Activated CD4-positive, alpha-beta T cell treated with anti-CD3 and anti-CD28 coated beads, Interleukin-10, Interleukin-2, amounts not matched to agents 100 ng/mL and 50 ng/mL, durations not matched to agents 16 hours and 8 hours (primary cell): ENCODE measurements at regions not wholly inside any gene's neighbourhood (a gene's known extent, or its start where the extent isn't known, plus 50 kb on each side); places are given as distances from the start of the nearest gene placed in this dataset.

Source experiments
- DNase-seq: peaks from one replicate; pipeline ENCODE4 v3.0.0-alpha.2; 2020

DNA sequence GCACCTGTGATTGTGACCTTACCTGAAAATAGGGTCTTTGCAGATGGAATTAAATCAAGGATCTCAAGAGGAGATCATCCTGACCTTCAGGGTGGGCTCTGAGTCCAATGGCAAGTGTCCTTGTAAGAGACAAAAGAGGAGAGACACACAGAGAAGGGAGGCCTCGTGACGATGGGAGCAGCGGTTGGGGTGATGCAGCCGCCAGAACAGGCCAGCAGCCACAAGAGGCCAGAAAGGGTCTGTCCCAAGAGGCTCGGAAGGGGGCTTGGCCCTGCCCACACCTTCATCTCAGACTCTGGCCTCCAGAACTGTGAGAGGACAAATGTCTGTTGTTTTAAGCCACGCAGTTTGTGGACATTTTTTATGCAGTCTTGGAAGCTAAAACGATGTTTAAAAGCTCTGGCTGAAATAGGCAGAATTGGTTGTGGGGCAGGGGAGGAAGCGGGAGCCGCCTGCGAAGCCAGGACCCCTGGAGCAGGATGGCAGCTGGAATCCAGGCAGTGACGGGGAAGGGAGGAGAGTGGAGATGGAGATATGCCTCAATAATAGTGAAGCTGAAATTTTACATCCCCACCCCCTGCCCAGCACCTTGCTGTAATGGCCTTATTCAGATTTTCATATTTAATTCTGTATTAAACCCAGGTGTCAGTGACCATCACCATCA, 216.4 kb downstream of the ANKRD60 start:
- no peak for DNase-seq

DNA sequence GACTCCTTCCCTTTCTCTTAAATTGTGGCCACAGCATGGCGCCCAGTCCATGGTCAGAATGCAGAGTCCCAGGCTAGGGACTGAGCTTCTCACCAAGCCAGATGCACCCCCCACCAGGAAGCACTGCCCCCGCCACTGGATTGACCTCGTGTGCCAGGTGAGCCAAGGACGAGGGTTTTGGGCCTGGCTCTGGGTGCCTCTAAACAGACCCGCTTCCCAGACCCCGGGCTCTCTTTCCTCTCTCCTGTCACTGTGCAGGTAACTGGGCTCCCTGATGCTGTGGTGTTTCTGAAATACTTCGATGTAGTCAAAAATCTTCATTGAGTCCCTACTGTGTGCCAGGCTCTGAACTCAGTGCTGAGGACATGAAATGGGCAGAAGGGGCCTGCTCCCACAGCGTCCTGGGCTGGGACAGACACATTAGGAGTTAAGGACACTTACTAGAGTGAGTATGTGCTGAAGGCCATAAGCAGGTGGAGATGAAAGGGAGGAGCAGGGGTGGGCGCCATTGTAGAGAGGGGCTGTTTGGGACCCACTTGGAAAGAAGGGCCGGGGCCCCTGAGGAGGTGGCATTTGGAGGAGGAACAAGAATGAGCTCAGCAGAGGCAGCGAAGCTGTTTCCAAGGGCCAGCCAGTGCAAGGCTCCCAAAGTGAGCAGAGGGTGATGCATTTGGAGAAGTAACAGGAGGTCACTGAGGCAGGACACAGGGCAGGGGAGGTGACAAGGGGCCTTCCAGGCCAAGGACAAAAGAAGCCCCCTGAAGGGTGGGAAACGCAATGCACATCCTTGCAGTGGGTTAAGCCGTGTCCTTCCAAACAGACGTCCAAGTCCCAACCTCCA, 217.1 kb downstream of the ANKRD60 start:
- DNase-seq, result no peak

DNA sequence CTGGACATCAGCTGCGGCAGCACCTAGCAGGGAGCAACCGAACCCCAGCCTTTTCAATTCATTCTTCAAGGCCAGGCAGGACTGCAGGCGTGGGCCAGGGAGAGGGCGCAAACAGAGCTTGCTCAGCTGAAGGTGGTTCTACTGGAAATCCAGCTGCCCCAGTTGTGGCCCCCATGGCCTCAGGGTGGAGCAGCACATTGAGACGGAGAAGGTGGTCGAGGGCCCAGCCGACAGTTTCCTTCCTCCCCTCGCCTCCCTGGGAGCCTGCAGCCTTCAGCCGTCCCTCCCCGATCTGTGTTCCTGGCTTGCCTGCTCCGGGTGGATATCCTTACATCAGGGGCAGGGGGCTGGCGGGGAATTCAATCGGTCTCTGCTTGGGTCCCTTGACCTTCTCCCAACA, 217.8 kb downstream of the ANKRD60 start:
- DNase-seq, result no peak

GRCh38 chr20:58010186-58010585, 218.3 kb downstream of the ANKRD60 start:
- no peak for DNase-seq

DNA sequence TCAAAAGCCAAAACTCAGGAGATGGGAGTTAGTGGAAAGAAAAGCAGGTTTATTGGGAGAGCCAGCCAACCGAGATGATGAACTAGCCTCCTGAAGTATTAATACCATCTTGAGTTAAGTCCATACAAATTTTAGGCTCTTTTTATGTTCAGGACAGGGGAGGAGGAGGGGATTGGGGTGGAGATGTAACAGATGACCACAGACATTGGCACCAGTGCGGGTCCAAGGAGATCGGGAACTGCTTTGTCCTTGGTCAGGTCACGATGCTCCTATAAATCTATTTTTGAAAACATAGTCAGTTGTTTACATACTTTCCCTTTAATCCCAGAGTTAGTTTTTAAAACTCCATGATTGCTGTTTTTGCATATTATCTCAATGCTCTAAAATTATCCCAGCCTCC, 219.6 kb downstream of the ANKRD60 start:
- DNase-seq, result no peak

- DNase-seq, result no peak
These were observed 220.0 kb downstream of the ANKRD60 start for GRCh38 chr20:58008413-58008812.

GRCh38 chr20:58007947-58008346, 220.5 kb downstream of the ANKRD60 start:
- DNase-seq, result no peak

GRCh38 chr20:58006346-58007316, 221.8 kb downstream of the ANKRD60 start:
- DNase-seq, result no peak

GRCh38 chr20:58005581-58006345, 222.7 kb downstream of the ANKRD60 start:
- no peak for DNase-seq

GRCh38 chr20:58004900-58005299, 223.6 kb downstream of the ANKRD60 start:
- no peak for DNase-seq

GRCh38 chr20:58004146-58004545, 224.3 kb downstream of the ANKRD60 start:
- DNase-seq, result no peak

DNA sequence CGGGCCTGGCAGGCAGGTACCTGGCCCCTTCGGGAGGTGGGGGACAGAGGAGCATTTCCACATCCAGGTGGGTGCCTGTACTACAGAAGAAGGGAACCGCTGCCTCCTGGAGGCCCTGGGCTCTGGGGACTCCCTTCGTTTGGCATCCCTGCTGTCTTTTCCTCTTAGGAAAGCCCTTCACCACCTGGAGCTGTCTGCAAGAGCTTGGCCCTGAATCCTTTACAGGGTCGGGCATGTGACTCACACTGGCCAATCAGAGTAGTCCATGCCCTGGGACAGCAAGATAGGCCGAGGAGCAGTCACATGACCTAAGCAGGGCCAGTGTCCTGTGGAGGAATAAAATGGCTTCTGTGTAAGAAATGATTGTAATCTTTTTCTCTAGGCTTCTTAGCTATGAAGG, 224.9 kb downstream of the ANKRD60 start:
- no peak for DNase-seq

GRCh38 chr20:58002901-58003300, 225.6 kb downstream of the ANKRD60 start:
- DNase-seq, result no peak

DNA sequence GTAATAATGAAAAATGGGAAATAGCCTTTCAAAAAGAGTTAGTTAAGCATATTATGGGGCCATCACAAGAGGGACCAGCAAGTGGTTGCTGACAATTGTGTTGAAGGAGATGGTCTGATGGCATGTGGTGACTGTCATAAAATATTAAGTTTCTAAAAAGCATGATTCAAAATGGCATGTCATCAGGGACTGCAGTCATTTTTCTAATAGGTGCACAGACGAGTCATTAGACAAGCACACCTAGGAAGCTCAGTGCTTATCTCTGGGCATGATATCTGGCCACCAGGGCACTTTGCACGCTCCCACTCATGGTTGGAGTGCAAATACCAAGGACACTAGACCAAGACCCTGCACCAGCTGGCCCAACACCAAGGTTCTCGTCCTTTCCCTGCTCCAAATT, 226.5 kb downstream of the ANKRD60 start:
- no peak for DNase-seq

DNA sequence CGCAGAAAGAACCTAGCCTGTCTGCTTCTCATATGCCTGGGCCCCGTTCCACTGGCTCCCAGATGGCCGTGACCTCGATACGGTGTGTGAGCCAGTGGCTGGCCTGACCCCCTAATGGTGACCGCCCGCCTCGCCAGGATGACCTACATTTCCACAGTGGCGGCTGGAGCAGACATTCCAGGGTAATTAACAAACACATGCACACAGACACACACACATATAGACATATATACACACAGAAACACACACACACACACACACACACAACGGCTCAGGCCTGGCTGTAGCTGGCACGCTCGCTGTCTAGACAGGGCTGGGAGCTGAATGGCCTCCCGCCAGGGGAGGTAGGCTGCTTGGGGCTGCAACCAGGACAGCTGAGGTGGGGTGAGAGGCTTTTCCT, 227.1 kb downstream of the ANKRD60 start:
- no peak for DNase-seq

DNA sequence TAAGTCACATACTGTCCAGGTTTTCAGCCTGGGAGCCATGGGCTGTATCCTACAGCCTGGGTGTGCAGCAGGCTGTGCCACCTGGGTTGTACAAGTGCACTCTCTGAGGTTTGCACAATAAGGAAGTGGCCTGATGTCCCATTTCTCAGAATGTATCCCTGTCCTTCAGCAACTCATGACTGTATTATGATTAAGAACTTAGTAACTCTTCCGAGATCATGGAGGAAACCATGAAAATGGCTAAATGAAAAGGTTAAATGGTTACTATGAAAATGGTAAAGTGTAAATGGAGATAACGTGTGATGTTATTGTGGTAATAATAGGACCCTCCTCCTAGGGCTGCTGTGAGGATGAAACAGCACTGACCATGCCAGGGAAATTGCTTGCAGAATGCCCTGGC, 227.6 kb downstream of the ANKRD60 start:
- DNase-seq, result no peak

- DNase-seq, result no peak
These were observed 228.9 kb downstream of the ANKRD60 start for GRCh38 chr20:57999465-58000111.

- DNase-seq, result no peak
These were observed 229.4 kb downstream of the ANKRD60 start for GRCh38 chr20:57998981-57999464.

- no peak for DNase-seq
These were observed 230.2 kb downstream of the ANKRD60 start for GRCh38 chr20:57998276-57998675.

DNA sequence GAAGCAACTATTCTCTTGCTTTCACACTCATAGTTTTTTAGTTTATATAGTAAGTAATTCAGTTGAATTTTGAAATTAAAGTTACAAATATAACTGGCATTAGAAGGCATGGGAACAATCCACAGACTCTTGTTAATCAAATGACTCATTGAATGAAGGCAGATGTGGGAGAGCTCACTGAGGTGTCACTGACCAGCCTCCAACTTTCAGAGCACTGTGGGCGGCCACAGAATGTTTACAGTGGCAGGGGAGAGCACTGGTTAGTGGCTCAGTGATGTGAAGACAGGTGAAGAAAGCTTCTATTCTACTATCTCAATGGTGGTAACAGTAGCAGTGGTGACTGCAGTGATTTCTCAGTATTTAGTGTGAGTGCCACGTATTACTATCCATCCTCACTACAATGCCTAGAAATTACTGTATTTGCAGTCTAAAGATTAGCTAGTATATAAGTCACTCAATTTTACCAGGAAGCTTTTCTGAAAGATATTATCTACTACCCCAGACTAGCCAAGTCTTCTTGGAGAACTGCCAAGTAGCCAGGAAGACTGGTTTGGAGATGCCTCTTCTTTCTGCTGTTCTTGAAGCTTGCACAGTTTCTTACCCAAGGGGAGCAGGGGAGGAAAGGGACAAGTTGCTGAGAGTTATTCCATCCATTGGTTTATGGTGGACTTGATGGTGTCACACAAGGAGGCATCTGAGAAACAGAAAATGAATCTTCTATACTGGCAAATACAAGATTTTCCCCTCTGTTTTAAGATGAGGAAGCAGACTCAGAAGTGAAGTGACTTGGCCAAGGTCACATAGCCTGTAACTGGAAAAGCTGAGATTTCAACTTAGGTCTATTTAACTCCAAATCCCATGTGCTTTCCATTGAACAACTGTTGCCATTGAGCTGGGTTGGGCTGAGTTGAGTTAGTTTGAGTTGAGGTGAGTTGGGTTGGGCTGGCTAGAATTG, 231.2 kb downstream of the ANKRD60 start:
- no peak for DNase-seq

- no peak for DNase-seq
These were observed 232.0 kb downstream of the ANKRD60 start for GRCh38 chr20:57996465-57996864.
